Thoracic aorta (tissue), 2 donors: ENCODE measurements at regions not wholly inside any gene's neighbourhood (a gene's known extent, or its start where the extent isn't known, plus 50 kb on each side); places are given as distances from the start of the nearest gene placed in this dataset.

Experiments used
- ATAC-seq: fragments of 150-250 bp; one replicate; pipeline ENCODE4 v1.8.0; 2017; ENCODE audit warnings: low read depth; ENCODE audit not compliant: insufficient number of reproducible peaks, low FRiP score
- DNase-seq: peaks from one replicate; pipeline ENCODE4 v3.0.0-alpha.2; 2020; ENCODE audit warnings: low spot score
- H3K27ac ChIP-seq, 2 donors: fragments of 200-600 bp; sonication (generic); 1 replicate in 1 of 2; 2 replicates in 1 of 2; pipeline ENCODE4 v1.5.1; 2016; ENCODE audit warnings: mild to moderate bottlenecking in 2 of 2, moderate library complexity in 2 of 2
- H3K27me3 ChIP-seq: fragments of 200-600 bp; sonication (generic); replicated peaks from 2 replicates; pipeline ENCODE4 v1.6.0; 2016; ENCODE audit warnings: mild to moderate bottlenecking; ENCODE audit not compliant: insufficient read depth
- H3K36me3 ChIP-seq: fragments of 200-600 bp; sonication (generic); one replicate; pipeline ENCODE4 v1.5.1; 2016
- H3K4me1 ChIP-seq, 2 donors: fragments of 200-600 bp; sonication (generic); 1 replicate in 1 of 2; 2 replicates in 1 of 2; pipeline versions ENCODE4 v1.5.1 to v1.6.0; 2016; ENCODE audit warnings: low read depth in 2 of 2, mild to moderate bottlenecking in 1 of 2; ENCODE audit not compliant: control insufficient read depth in 1 of 2
- H3K4me3 ChIP-seq: fragments of 200-600 bp; sonication (generic); 2 replicates; pipeline ENCODE4 v1.5.1; 2016; ENCODE audit warnings: mild to moderate bottlenecking
- H3K9me3 ChIP-seq: fragments of 200-600 bp; sonication (generic); 2 replicates; pipeline ENCODE4 v1.5.1; 2016
- CTCF ChIP-seq: fragments of 200-600 bp; sonication (generic); IDR thresholded peaks from one replicate; pipeline ENCODE4 v1.5.1; 2019; ENCODE audit warnings: antibody characterized with exemption

GRCh38 chr14:87017335-87017734, 975.6 kb downstream of the GALC start:
- no peak for TF ChIP-seq CTCF
- ATAC-seq, result no peak
- no peak overlapping the region for H3K4me3 ChIP-seq

GRCh38 chr14:87014856-87015255, 978.1 kb downstream of the GALC start:
- Histone ChIP-seq H3K36me3 (no peaks in the 10 kb centered on the region), H3K27me3 (no peaks in the 10 kb centered on the region), H3K9me3 (no peaks in the 10 kb centered on the region), H3K27ac (no peak overlapping the region), H3K4me1 (no peaks in the 10 kb centered on the region), H3K4me3 (no peak overlapping the region)
- no peak for DNase-seq
- ATAC-seq, result no peak
- TF ChIP-seq CTCF, result no peak

More at GRCh38 chr14:87017335-87017734, 975.6 kb downstream of the GALC start:
- H3K4me1 ChIP-seq, result no peaks in the 10 kb centered on the region
- no peak overlapping the region for H3K27ac ChIP-seq
- DNase-seq, result no peak
- H3K36me3 ChIP-seq, result no peaks in the 10 kb centered on the region
- no peaks in the 10 kb centered on the region for H3K9me3 ChIP-seq
- no peaks in the 10 kb centered on the region for H3K27me3 ChIP-seq

- no peak for ATAC-seq
- no peaks in the 10 kb centered on the region for H3K27me3 ChIP-seq
- H3K9me3 ChIP-seq, result no peaks in the 10 kb centered on the region
- TF ChIP-seq CTCF, result no peak
- no peak overlapping the region for H3K4me3 ChIP-seq
- H3K4me1 ChIP-seq, result no peaks in the 10 kb centered on the region
- DNase-seq, result no peak
- no peak overlapping the region for H3K27ac ChIP-seq
- no peaks in the 10 kb centered on the region for H3K36me3 ChIP-seq
Observed at GRCh38 chr14:87013583-87013982, 979.4 kb downstream of the GALC start.

GRCh38 chr14:87008965-87009364, 984.0 kb downstream of the GALC start:
- Histone ChIP-seq H3K27ac (no peak overlapping the region), H3K27me3 (no peaks in the 10 kb centered on the region), H3K36me3 (no peaks in the 10 kb centered on the region), H3K9me3 (no peaks in the 10 kb centered on the region), H3K4me1 (no peaks in the 10 kb centered on the region), H3K4me3 (no peak overlapping the region)
- ATAC-seq, result no peak
- TF ChIP-seq CTCF, result no peak
- no peak for DNase-seq

- no peaks in the 10 kb centered on the region for H3K27me3 ChIP-seq
- H3K27ac ChIP-seq, result no peak overlapping the region
- no peak for TF ChIP-seq CTCF
- H3K4me1 ChIP-seq, result no peaks in the 10 kb centered on the region
- no peaks in the 10 kb centered on the region for H3K36me3 ChIP-seq
- H3K4me3 ChIP-seq, result no peak overlapping the region
- DNase-seq (no peak), ATAC-seq (no peak)
- no peaks in the 10 kb centered on the region for H3K9me3 ChIP-seq
Observed at GRCh38 chr14:87005280-87005679, 987.7 kb downstream of the GALC start.
